WTC11 (cell line): ENCODE measurements at regions not wholly inside any gene's neighbourhood (a gene's known extent, or its start where the extent isn't known, plus 50 kb on each side); places are given as distances from the start of the nearest gene placed in this dataset.
A peak's percentile ranks its signal among the peaks of the same experiment; 100 is the strongest.

Source experiments
- ATAC-seq: fragments of 200-7000 bp; cut with Tn5 transposase; 2 replicates; pipeline ENCODE4 v1.10.0; 2021; ENCODE audit warnings: mild to moderate bottlenecking, moderate library complexity
- CTCF ChIA-PET: fragments of 300-600 bp; sonication (Branson Sonifier 250); formaldehyde crosslinking; loops from one replicate; lab custom pipeline; 2021; ENCODE audit warnings: antibody characterized with exemption; lab: Charles Lee
- POLR2A ChIA-PET: fragments of 350-600 bp; sonication (Branson Sonifier 250); formaldehyde crosslinking; loops from one replicate; lab custom pipeline; 2021; ENCODE audit warnings: antibody characterized with exemption; lab: Charles Lee
- DNase-seq: peaks from one replicate; pipeline ENCODE4 v3.0.0; 2021; ENCODE audit warnings: low spot score
- H3K27ac Mint-ChIP-seq: 2 replicates; pipeline ENCODE4 v1.8.0; 2021; ENCODE audit warnings: mixed read lengths
- H3K27me3 Mint-ChIP-seq: 2 replicates; pipeline ENCODE4 v1.8.0; 2021; ENCODE audit warnings: low read depth, mild to moderate bottlenecking, moderate library complexity, mixed read lengths
- H3K36me3 Mint-ChIP-seq: 2 replicates; pipeline ENCODE4 v1.8.0; 2021; ENCODE audit warnings: mixed read lengths
- H3K4me1 Mint-ChIP-seq: 2 replicates; pipeline ENCODE4 v1.8.0; 2022; ENCODE audit warnings: mixed read lengths
- H3K4me3 Mint-ChIP-seq: 2 replicates; pipeline ENCODE4 v1.8.0; 2021; ENCODE audit warnings: mild to moderate bottlenecking, moderate library complexity, mixed read lengths
- H3K9me3 Mint-ChIP-seq: 2 replicates; pipeline ENCODE4 v1.8.0; 2021; ENCODE audit warnings: mixed read lengths
- CBFB ChIP-seq: sonication (generic); formaldehyde crosslinking; IDR thresholded peaks from 2 replicates; pipeline ENCODE4 v1.8.1; 2022; ENCODE audit warnings: mild to moderate bottlenecking, low read depth, missing genetic modification reagents
- CREB1 ChIP-seq: sonication (generic); formaldehyde crosslinking; IDR thresholded peaks from 2 replicates; pipeline ENCODE4 v1.8.0; 2023; ENCODE audit warnings: mild to moderate bottlenecking, missing genetic modification reagents
- ESRRA ChIP-seq: sonication (generic); formaldehyde crosslinking; IDR thresholded peaks from 2 replicates; pipeline ENCODE4 v1.8.1; 2022; ENCODE audit warnings: mild to moderate bottlenecking, missing genetic modification reagents, borderline replicate concordance
- FOXJ3 ChIP-seq: sonication (generic); formaldehyde crosslinking; IDR thresholded peaks from 2 replicates; pipeline ENCODE4 v1.9.0; 2021; ENCODE audit warnings: missing genetic modification reagents, mild to moderate bottlenecking, borderline replicate concordance
- FOXP1 ChIP-seq: sonication (generic); formaldehyde crosslinking; IDR thresholded peaks from 2 replicates; pipeline ENCODE4 v1.8.0; 2022; ENCODE audit warnings: missing genetic modification reagents, mild to moderate bottlenecking, moderate library complexity, borderline replicate concordance
- GTF2I ChIP-seq: fragments of 250-450 bp; sonication (Bioruptor Pico); conservative IDR thresholded peaks from 2 replicates; pipeline ENCODE4 v1.4.0; 2021; ENCODE audit warnings: mild to moderate bottlenecking
- HMGA2 ChIP-seq: fragments of 250-450 bp; sonication (Bioruptor Pico); IDR thresholded peaks from 2 replicates; pipeline ENCODE4 v1.4.0; 2021; ENCODE audit warnings: mild to moderate bottlenecking, moderate library complexity
- NFATC4 ChIP-seq: fragments of 250-450 bp; sonication (Bioruptor Pico); IDR thresholded peaks from 2 replicates; pipeline ENCODE4 v1.9.0; 2021; ENCODE audit warnings: mild to moderate bottlenecking
- NFE2L1 ChIP-seq: sonication (generic); formaldehyde crosslinking; IDR thresholded peaks from 2 replicates; pipeline ENCODE4 v1.8.1; 2023; ENCODE audit warnings: missing genetic modification reagents
- NR3C1 ChIP-seq: sonication (generic); formaldehyde crosslinking; conservative IDR thresholded peaks from 2 replicates; pipeline ENCODE4 v1.8.1; 2023; ENCODE audit warnings: low read depth, mild to moderate bottlenecking, missing genetic modification reagents
- TEAD1 ChIP-seq: sonication (generic); formaldehyde crosslinking; IDR thresholded peaks from 2 replicates; pipeline ENCODE4 v1.8.0; 2022; ENCODE audit warnings: mild to moderate bottlenecking, missing genetic modification reagents
- TEAD4 ChIP-seq: sonication (generic); formaldehyde crosslinking; IDR thresholded peaks from 2 replicates; pipeline ENCODE4 v1.8.0; 2022; ENCODE audit warnings: mild to moderate bottlenecking, missing genetic modification reagents
- TF ChIP-seq, protein P1 (sequence below): fragments of 200-600 bp; IDR thresholded peaks from 2 replicates; pipeline ENCODE4 v1.8.0; 2022; ENCODE audit warnings: antibody characterized with exemption
- TF ChIP-seq, protein P2 (sequence below): sonication (generic); formaldehyde crosslinking; IDR thresholded peaks from 2 replicates; pipeline ENCODE4 v1.8.0; 2022; ENCODE audit warnings: mild to moderate bottlenecking, missing genetic modification reagents
- TF ChIP-seq, protein P3 (sequence below): sonication (generic); formaldehyde crosslinking; IDR thresholded peaks from 2 replicates; pipeline ENCODE4 v1.8.1; 2023; ENCODE audit warnings: mild to moderate bottlenecking, missing genetic modification reagents
- TF ChIP-seq, protein P4 (sequence below): fragments of 250-450 bp; sonication (Bioruptor Pico); IDR thresholded peaks from 2 replicates; pipeline ENCODE4 v1.9.0; 2021; ENCODE audit warnings: mild to moderate bottlenecking, borderline replicate concordance
- TF ChIP-seq, protein P5 (sequence below): fragments of 250-450 bp; sonication (Bioruptor Pico); IDR thresholded peaks from 2 replicates; pipeline ENCODE4 v1.9.0; 2021; ENCODE audit warnings: moderate library complexity, mild to moderate bottlenecking, inconsistent platforms, borderline replicate concordance
- TF ChIP-seq, protein P6 (sequence below): sonication (generic); formaldehyde crosslinking; IDR thresholded peaks from 2 replicates; pipeline ENCODE4 v1.8.1; 2023; ENCODE audit warnings: mild to moderate bottlenecking, missing genetic modification reagents, moderate library complexity
- TF ChIP-seq, protein P7 (sequence below): fragments of 250-450 bp; sonication (Bioruptor Pico); conservative IDR thresholded peaks from 2 replicates; pipeline ENCODE4 v1.9.0; 2021; ENCODE audit warnings: mild to moderate bottlenecking

DNA sequence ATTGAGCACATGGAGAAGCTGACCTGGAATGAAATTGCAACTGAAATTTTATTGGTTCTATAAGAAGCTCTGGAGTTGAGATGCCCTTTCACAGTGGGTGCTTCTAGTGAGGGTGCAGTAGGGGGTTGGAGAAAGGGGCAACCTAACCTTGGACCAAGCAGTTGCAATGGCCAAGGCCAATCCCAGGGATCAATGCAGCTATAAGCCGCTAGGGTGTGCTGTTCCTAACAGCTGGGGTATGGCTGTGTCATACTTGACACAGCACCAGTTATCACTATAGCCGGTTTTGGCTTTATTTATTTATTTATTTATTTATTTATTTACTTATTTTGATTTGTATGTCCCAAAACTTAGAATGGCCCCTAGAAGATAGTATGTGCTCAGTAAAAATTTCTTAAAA is 505.9 kb downstream of the FLRT2 start:
- TF ChIP-seq ESRRA (CRISPR knock-in tag) = no peak
- TF ChIP-seq, protein P1, sequence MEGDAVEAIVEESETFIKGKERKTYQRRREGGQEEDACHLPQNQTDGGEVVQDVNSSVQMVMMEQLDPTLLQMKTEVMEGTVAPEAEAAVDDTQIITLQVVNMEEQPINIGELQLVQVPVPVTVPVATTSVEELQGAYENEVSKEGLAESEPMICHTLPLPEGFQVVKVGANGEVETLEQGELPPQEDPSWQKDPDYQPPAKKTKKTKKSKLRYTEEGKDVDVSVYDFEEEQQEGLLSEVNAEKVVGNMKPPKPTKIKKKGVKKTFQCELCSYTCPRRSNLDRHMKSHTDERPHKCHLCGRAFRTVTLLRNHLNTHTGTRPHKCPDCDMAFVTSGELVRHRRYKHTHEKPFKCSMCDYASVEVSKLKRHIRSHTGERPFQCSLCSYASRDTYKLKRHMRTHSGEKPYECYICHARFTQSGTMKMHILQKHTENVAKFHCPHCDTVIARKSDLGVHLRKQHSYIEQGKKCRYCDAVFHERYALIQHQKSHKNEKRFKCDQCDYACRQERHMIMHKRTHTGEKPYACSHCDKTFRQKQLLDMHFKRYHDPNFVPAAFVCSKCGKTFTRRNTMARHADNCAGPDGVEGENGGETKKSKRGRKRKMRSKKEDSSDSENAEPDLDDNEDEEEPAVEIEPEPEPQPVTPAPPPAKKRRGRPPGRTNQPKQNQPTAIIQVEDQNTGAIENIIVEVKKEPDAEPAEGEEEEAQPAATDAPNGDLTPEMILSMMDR = peak; percentile 75
- Mint-ChIP-seq H3K27me3 (no peaks in the 10 kb centered on the region), H3K4me1 (peaks cover 13% of the 10 kb centered on the region), H3K27ac (no peak overlapping the region), H3K36me3 (no peaks in the 10 kb centered on the region), H3K4me3 (no peak overlapping the region), H3K9me3 (peaks cover 3% of the 10 kb centered on the region; the same call in 1 of the 2 replicates)
- ATAC-seq (peak; percentile 92), DNase-seq (peak; percentile 65)
- POLR2A ChIA-PET = no interaction called here
- CTCF ChIA-PET = interaction anchor here (0.5 to 1.3 kb wide), 16 partner anchors 17 to 940 kb away, joined by 3 to 6 read pairs (median 4); no protein-coding TSS in a partner anchor

DNA sequence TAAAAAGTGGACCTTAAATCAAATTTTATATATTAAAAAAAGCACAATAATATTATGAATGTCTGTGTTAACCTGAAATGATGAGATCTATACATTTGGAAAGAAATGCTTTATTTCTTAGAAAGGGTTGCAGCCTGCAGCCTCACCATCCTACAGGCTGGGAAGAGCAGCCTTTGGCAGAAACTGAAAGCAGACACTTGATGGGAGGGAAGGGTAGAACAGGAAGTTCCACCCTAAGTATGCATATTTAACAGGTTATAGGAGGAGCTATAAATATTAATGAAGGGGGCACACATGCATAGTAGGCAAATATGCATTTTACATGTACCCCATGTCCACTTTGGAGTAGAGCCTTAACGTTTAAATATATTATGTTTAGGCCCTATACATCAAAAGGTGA is 498.0 kb downstream of the FLRT2 start:
- DNase-seq = no peak
- H3K9me3 Mint-ChIP-seq = peaks cover 30% of the 10 kb centered on the region
- TF ChIP-seq NFE2L1 (CRISPR knock-in tag) = no peak
- TF ChIP-seq ESRRA (CRISPR knock-in tag) = no peak
- TF ChIP-seq, protein P2, sequence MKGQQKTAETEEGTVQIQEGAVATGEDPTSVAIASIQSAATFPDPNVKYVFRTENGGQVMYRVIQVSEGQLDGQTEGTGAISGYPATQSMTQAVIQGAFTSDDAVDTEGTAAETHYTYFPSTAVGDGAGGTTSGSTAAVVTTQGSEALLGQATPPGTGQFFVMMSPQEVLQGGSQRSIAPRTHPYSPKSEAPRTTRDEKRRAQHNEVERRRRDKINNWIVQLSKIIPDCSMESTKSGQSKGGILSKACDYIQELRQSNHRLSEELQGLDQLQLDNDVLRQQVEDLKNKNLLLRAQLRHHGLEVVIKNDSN = no peak
- TF ChIP-seq, protein P3, sequence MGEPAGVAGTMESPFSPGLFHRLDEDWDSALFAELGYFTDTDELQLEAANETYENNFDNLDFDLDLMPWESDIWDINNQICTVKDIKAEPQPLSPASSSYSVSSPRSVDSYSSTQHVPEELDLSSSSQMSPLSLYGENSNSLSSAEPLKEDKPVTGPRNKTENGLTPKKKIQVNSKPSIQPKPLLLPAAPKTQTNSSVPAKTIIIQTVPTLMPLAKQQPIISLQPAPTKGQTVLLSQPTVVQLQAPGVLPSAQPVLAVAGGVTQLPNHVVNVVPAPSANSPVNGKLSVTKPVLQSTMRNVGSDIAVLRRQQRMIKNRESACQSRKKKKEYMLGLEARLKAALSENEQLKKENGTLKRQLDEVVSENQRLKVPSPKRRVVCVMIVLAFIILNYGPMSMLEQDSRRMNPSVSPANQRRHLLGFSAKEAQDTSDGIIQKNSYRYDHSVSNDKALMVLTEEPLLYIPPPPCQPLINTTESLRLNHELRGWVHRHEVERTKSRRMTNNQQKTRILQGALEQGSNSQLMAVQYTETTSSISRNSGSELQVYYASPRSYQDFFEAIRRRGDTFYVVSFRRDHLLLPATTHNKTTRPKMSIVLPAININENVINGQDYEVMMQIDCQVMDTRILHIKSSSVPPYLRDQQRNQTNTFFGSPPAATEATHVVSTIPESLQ (CRISPR knock-in tag) = no peak
- no peak for TF ChIP-seq TEAD4
- TF ChIP-seq TEAD1 (CRISPR knock-in tag) = no peak
- TF ChIP-seq, protein P4, sequence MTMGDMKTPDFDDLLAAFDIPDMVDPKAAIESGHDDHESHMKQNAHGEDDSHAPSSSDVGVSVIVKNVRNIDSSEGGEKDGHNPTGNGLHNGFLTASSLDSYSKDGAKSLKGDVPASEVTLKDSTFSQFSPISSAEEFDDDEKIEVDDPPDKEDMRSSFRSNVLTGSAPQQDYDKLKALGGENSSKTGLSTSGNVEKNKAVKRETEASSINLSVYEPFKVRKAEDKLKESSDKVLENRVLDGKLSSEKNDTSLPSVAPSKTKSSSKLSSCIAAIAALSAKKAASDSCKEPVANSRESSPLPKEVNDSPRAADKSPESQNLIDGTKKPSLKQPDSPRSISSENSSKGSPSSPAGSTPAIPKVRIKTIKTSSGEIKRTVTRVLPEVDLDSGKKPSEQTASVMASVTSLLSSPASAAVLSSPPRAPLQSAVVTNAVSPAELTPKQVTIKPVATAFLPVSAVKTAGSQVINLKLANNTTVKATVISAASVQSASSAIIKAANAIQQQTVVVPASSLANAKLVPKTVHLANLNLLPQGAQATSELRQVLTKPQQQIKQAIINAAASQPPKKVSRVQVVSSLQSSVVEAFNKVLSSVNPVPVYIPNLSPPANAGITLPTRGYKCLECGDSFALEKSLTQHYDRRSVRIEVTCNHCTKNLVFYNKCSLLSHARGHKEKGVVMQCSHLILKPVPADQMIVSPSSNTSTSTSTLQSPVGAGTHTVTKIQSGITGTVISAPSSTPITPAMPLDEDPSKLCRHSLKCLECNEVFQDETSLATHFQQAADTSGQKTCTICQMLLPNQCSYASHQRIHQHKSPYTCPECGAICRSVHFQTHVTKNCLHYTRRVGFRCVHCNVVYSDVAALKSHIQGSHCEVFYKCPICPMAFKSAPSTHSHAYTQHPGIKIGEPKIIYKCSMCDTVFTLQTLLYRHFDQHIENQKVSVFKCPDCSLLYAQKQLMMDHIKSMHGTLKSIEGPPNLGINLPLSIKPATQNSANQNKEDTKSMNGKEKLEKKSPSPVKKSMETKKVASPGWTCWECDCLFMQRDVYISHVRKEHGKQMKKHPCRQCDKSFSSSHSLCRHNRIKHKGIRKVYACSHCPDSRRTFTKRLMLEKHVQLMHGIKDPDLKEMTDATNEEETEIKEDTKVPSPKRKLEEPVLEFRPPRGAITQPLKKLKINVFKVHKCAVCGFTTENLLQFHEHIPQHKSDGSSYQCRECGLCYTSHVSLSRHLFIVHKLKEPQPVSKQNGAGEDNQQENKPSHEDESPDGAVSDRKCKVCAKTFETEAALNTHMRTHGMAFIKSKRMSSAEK (CRISPR knock-in tag) = no peak
- TF ChIP-seq NFATC4 (CRISPR knock-in tag) = no peak
- TF ChIP-seq, protein P5, sequence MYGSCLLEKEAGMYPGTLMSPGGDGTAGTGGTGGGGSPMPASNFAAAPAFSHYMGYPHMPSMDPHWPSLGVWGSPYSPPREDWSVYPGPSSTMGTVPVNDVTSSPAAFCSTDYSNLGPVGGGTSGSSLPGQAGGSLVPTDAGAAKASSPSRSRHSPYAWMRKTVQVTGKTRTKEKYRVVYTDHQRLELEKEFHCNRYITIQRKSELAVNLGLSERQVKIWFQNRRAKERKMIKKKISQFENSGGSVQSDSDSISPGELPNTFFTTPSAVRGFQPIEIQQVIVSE (CRISPR knock-in tag) = no peak
- TF ChIP-seq HMGA2 = no peak
- no peak for TF ChIP-seq FOXP1 (CRISPR knock-in tag)
- no peak for TF ChIP-seq NR3C1 (CRISPR knock-in tag)
- TF ChIP-seq, protein P6, sequence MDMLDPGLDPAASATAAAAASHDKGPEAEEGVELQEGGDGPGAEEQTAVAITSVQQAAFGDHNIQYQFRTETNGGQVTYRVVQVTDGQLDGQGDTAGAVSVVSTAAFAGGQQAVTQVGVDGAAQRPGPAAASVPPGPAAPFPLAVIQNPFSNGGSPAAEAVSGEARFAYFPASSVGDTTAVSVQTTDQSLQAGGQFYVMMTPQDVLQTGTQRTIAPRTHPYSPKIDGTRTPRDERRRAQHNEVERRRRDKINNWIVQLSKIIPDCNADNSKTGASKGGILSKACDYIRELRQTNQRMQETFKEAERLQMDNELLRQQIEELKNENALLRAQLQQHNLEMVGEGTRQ (CRISPR knock-in tag) = no peak
- TF ChIP-seq CBFB (CRISPR knock-in tag) = no peak
- TF ChIP-seq GTF2I (CRISPR knock-in tag) = no peak
- TF ChIP-seq, protein P7, sequence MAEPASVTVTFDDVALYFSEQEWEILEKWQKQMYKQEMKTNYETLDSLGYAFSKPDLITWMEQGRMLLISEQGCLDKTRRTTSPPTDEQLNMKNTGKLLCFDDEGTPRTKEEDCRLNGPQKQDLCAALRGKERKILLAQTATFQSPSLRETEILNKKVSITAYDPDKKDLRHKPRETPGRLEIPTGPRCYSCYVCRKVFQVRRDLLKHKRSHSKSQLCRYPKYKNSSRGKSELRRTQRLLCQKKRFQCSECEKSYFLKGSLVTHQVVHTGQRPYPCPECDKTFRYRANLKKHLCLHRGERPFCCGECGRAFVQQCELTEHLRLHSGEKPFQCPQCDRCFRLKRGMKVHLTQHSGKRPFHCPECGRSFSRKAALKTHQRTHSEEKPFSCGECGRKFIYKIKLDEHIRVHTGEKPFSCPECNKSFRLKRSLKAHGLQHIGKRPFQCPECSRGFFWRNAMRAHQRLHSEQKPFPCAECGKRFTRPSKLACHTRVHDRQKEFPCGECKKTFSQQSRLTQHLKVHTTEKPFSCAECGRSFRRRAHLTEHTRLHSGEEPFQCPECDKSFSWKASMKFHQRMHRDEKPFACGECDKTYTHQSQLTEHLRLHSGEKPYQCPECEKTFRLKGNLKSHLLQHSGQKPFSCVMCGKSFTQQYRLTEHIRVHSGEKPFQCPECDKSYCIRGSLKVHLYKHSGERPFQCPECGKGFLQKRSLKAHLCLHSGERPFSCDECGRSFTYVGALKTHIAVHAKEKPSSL (CRISPR knock-in tag) = no peak
- no peak for TF ChIP-seq CREB1 (CRISPR knock-in tag)
- TF ChIP-seq FOXJ3 (CRISPR knock-in tag) = no peak
- H3K4me3 Mint-ChIP-seq = no peak overlapping the region
- H3K36me3 Mint-ChIP-seq = peaks cover 12% of the 10 kb centered on the region
- ATAC-seq = no peak
- no peak overlapping the region for H3K27ac Mint-ChIP-seq
- H3K27me3 Mint-ChIP-seq = no peaks in the 10 kb centered on the region; the same call in 1 of the 2 replicates
- POLR2A ChIA-PET = no interaction called here
- peaks cover 7% of the 10 kb centered on the region for H3K4me1 Mint-ChIP-seq
- CTCF ChIA-PET = no interaction called here
